MM.1S (cell line): ENCODE measurements at regions not wholly inside any gene's neighbourhood (a gene's known extent, or its start where the extent isn't known, plus 50 kb on each side); places are given as distances from the start of the nearest gene placed in this dataset.

Source experiments
- DNase-seq: peaks from one replicate; pipeline ENCODE4 v3.0.0-alpha.2; 2015
- H2AFZ ChIP-seq: fragments of 300-600 bp; sonication (generic); 2 replicates; pipeline ENCODE4 v1.6.0; 2016; ENCODE audit warnings: antibody characterized with exemption, low read length
- H3F3A ChIP-seq: fragments of 300-600 bp; sonication (generic); 2 replicates; pipeline ENCODE4 v1.6.1; 2016; ENCODE audit warnings: mild to moderate bottlenecking, antibody characterized with exemption, low read length, moderate library complexity, mixed read lengths; ENCODE audit not compliant: insufficient read depth
- H3K27ac ChIP-seq: fragments of 300-600 bp; sonication (generic); 2 replicates; pipeline ENCODE4 v1.5.1; 2016; ENCODE audit warnings: mild to moderate bottlenecking, low read length
- H3K27me3 ChIP-seq: fragments of 300-600 bp; sonication (generic); replicated peaks from 2 replicates; pipeline ENCODE4 v1.6.0; 2016; ENCODE audit warnings: low read length; ENCODE audit not compliant: insufficient read depth
- H3K36me3 ChIP-seq: fragments of 300-600 bp; sonication (generic); replicated peaks from 2 replicates; pipeline ENCODE4 v1.6.1; 2016; ENCODE audit warnings: mild to moderate bottlenecking, low read length, mixed read lengths; ENCODE audit not compliant: insufficient read depth
- H3K4me1 ChIP-seq: fragments of 300-600 bp; sonication (generic); 2 replicates; pipeline ENCODE4 v1.6.1; 2016; ENCODE audit warnings: low read length, mixed read lengths
- H3K4me2 ChIP-seq: fragments of 300-600 bp; sonication (generic); 2 replicates; pipeline ENCODE4 v1.6.0; 2016; ENCODE audit warnings: low read depth, low read length
- H3K4me3 ChIP-seq: fragments of 300-600 bp; sonication (generic); 2 replicates; pipeline ENCODE4 v1.5.1; 2016; ENCODE audit warnings: low read length, mixed read lengths
- H3K79me2 ChIP-seq: fragments of 300-600 bp; sonication (generic); 2 replicates; pipeline ENCODE4 v1.6.1; 2016; ENCODE audit warnings: mixed run types, low read length, mixed read lengths
- H3K9ac ChIP-seq: fragments of 300-600 bp; sonication (generic); 2 replicates; pipeline ENCODE4 v1.6.1; 2016; ENCODE audit warnings: low read length, mixed read lengths
- H3K9me2 ChIP-seq: fragments of 300-600 bp; sonication (generic); replicated peaks from 2 replicates; pipeline ENCODE4 v1.6.1; 2016; ENCODE audit warnings: mild to moderate bottlenecking, low read length, mixed read lengths; ENCODE audit not compliant: insufficient read depth
- H3K9me3 ChIP-seq: fragments of 300-600 bp; sonication (generic); replicated peaks from 2 replicates; pipeline ENCODE4 v1.6.1; 2016; ENCODE audit warnings: mild to moderate bottlenecking, low read length, mixed read lengths; ENCODE audit not compliant: insufficient read depth
- H4K20me1 ChIP-seq: fragments of 300-600 bp; sonication (generic); 2 replicates; pipeline ENCODE4 v1.6.1; 2016; ENCODE audit warnings: mild to moderate bottlenecking, low read length, moderate library complexity, mixed read lengths; ENCODE audit not compliant: insufficient read depth
- CTCF ChIP-seq: fragments of 300-600 bp; sonication (generic); IDR thresholded peaks from 2 replicates; pipeline ENCODE4 v1.5.1; 2016; ENCODE audit warnings: antibody characterized with exemption, low read length, mixed read lengths
- EZH2 ChIP-seq: fragments of 300-600 bp; sonication (generic); optimal IDR thresholded peaks from 2 replicates; pipeline ENCODE3; 2017; ENCODE audit warnings: low read depth, mild to moderate bottlenecking, antibody characterized with exemption, low read length, mixed read lengths
- EZH2phosphoT487 ChIP-seq: fragments of 300-600 bp; sonication (generic); IDR thresholded peaks from 2 replicates; pipeline ENCODE4 v1.6.1; 2018; ENCODE audit warnings: antibody characterized with exemption, low read length

- TF ChIP-seq EZH2 (no peak), EZH2phosphoT487 (no peak), CTCF (no peak)
- no peaks in the 10 kb centered on the region for H3K36me3 ChIP-seq
- H3K4me3 ChIP-seq = no peak overlapping the region
- no peak overlapping the region for H3K27ac ChIP-seq
- H3K4me1 ChIP-seq = peaks cover 18% of the 10 kb centered on the region
- no peak overlapping the region for H3K4me2 ChIP-seq
- no peaks in the 10 kb centered on the region for H3K79me2 ChIP-seq
- H3K9ac ChIP-seq = no peak overlapping the region
- no peaks in the 10 kb centered on the region for H3K9me3 ChIP-seq
- no peak for DNase-seq
- H3K9me2 ChIP-seq = no peaks in the 10 kb centered on the region
- H2AFZ ChIP-seq = no peak overlapping the region
- H4K20me1 ChIP-seq = no peaks in the 10 kb centered on the region
- H3K27me3 ChIP-seq = peaks cover 20% of the 10 kb centered on the region
- H3F3A ChIP-seq = peaks cover 4% of the 10 kb centered on the region; the same call in 1 of the 2 replicates
Measured at GRCh38 chr12:12007001-12007712, 63.6 kb upstream of the BCL2L14 start.

GRCh38 chr12:12007713-12008231 lies 63.0 kb upstream of the BCL2L14 start:
- no peaks in the 10 kb centered on the region for H3K79me2 ChIP-seq
- TF ChIP-seq EZH2 (no peak), CTCF (no peak)
- no peak overlapping the region for H3K27ac ChIP-seq
- no peaks in the 10 kb centered on the region for H3K9me3 ChIP-seq
- H3K4me3 ChIP-seq = no peak overlapping the region
- H3K4me2 ChIP-seq = no peak overlapping the region
- no peak overlapping the region for H3K9ac ChIP-seq
- no peaks in the 10 kb centered on the region for H3K9me2 ChIP-seq
- peaks cover 4% of the 10 kb centered on the region; the same call in 1 of the 2 replicates for H3F3A ChIP-seq
- H2AFZ ChIP-seq = no peak overlapping the region
- H4K20me1 ChIP-seq = no peaks in the 10 kb centered on the region
- H3K4me1 ChIP-seq = peaks cover 18% of the 10 kb centered on the region
- no peaks in the 10 kb centered on the region for H3K36me3 ChIP-seq
- peaks cover 20% of the 10 kb centered on the region for H3K27me3 ChIP-seq
- DNase-seq = no peak

GRCh38 chr12:12008232-12008850 lies 62.4 kb upstream of the BCL2L14 start:
- Histone ChIP-seq H3K36me3 (no peaks in the 10 kb centered on the region), H3K27ac (no peak overlapping the region), H3K27me3 (peaks cover 20% of the 10 kb centered on the region), H3K4me1 (peaks cover 18% of the 10 kb centered on the region), H3K4me3 (no peak overlapping the region), H3K9me2 (no peaks in the 10 kb centered on the region), H2AFZ (no peak overlapping the region), H4K20me1 (no peaks in the 10 kb centered on the region), H3F3A (peaks cover 4% of the 10 kb centered on the region; the same call in 1 of the 2 replicates), H3K4me2 (no peak overlapping the region), H3K9ac (no peak overlapping the region), H3K9me3 (no peaks in the 10 kb centered on the region), H3K79me2 (no peaks in the 10 kb centered on the region)
- no peak for DNase-seq
- TF ChIP-seq CTCF = peak; percentile 28; the same call in 1 of the 2 replicates
- TF ChIP-seq EZH2phosphoT487 = no peak
